Liver (tissue), 8 donors: ENCODE measurements at regions not wholly inside any gene's neighbourhood (a gene's known extent, or its start where the extent isn't known, plus 50 kb on each side); places are given as distances from the start of the nearest gene placed in this dataset.

Source experiments
- DNase-seq: peaks from one replicate; pipeline ENCODE4 v3.0.0-alpha.2; 2017; ENCODE audit warnings: low spot score
- H3K27ac ChIP-seq, 2 donors: one replicate each; pipeline ENCODE4 v1.7.0; 2013; ENCODE audit warnings: inconsistent platforms in 2 of 2, low read length in 2 of 2, control low read depth in 1 of 2, low read depth in 1 of 2, mild to moderate bottlenecking in 1 of 2
- H3K27me3 ChIP-seq, 4 donors: one replicate each; pipeline versions ENCODE4 v1.6.1 to v1.7.0; 2013; ENCODE audit warnings: low read length in 3 of 4, inconsistent platforms in 1 of 4, mild to moderate bottlenecking in 1 of 4, moderate library complexity in 1 of 4; ENCODE audit not compliant: control insufficient read depth in 4 of 4, insufficient read depth in 4 of 4
- H3K36me3 ChIP-seq, 4 donors: one replicate each; pipeline versions ENCODE4 v1.6.1 to v1.7.0; 2013; ENCODE audit warnings: low read length in 3 of 4, mild to moderate bottlenecking in 3 of 4, low read depth in 1 of 4, moderate library complexity in 1 of 4; ENCODE audit not compliant: control insufficient read depth in 4 of 4, insufficient read depth in 3 of 4
- H3K4me1 ChIP-seq, 4 donors: one replicate each; pipeline versions ENCODE4 v1.6.1 to v1.7.0; 2013; ENCODE audit warnings: low read length in 3 of 4, mild to moderate bottlenecking in 3 of 4, moderate library complexity in 1 of 4; ENCODE audit not compliant: control insufficient read depth in 4 of 4, insufficient read depth in 4 of 4
- H3K4me3 ChIP-seq, 3 donors: one replicate each; pipeline versions ENCODE4 v1.6.1 to v1.7.0; 2013; ENCODE audit warnings: low read length in 3 of 3, control low read depth in 1 of 3, low read depth in 1 of 3, mild to moderate bottlenecking in 1 of 3
- H3K9ac ChIP-seq, 2 donors: one replicate each; pipeline ENCODE4 v1.7.0; 2013; ENCODE audit warnings: low read length in 2 of 2, mild to moderate bottlenecking in 2 of 2, moderate library complexity in 2 of 2, control low read depth in 1 of 2, low read depth in 1 of 2
- H3K9me3 ChIP-seq, 4 donors: one replicate each; pipeline versions ENCODE4 v1.6.1 to v1.7.0; 2013; ENCODE audit warnings: low read length in 3 of 4; ENCODE audit not compliant: control insufficient read depth in 4 of 4
- ATF3 ChIP-seq: IDR thresholded peaks from 2 replicates; pipeline ENCODE4 v1.6.1; 2016; ENCODE audit warnings: antibody characterized with exemption
- CTCF ChIP-seq: fragments of 150-350 bp; IDR thresholded peaks from 2 replicates; pipeline ENCODE4 v1.5.1; 2017; ENCODE audit warnings: improper control_type of control experiment, low read depth, low read length; ENCODE audit not compliant: missing input control
- EGR1 ChIP-seq, 2 donors: IDR thresholded peaks; 2 replicates each; pipeline ENCODE4 v1.6.1; 2016 to 2018; ENCODE audit warnings: antibody characterized with exemption in 2 of 2, low read depth in 2 of 2
- FOXA1 ChIP-seq: IDR thresholded peaks from 2 replicates; pipeline ENCODE4 v1.6.1; 2016; ENCODE audit warnings: antibody characterized with exemption
- FOXA2 ChIP-seq: IDR thresholded peaks from 2 replicates; pipeline ENCODE4 v1.6.1; 2016; ENCODE audit warnings: antibody characterized with exemption
- GABPA ChIP-seq, 2 donors: IDR thresholded peaks in 1 of 2; conservative IDR thresholded peaks in 1 of 2; 2 replicates each; pipeline ENCODE4 v1.6.1; 2016; ENCODE audit warnings: antibody characterized with exemption in 2 of 2, mild to moderate bottlenecking in 1 of 2, moderate library complexity in 1 of 2
- HNF4A ChIP-seq, 2 donors: conservative IDR thresholded peaks; 2 replicates each; pipeline ENCODE4 v1.6.1; 2016; ENCODE audit warnings: antibody characterized with exemption in 2 of 2, mild to moderate bottlenecking in 2 of 2
- HNF4G ChIP-seq: IDR thresholded peaks from 2 replicates; pipeline ENCODE4 v1.6.1; 2016; ENCODE audit warnings: antibody characterized with exemption
- JUND ChIP-seq, 2 donors: IDR thresholded peaks; 2 replicates each; pipeline ENCODE4 v1.6.1; 2016; ENCODE audit warnings: antibody characterized with exemption in 2 of 2
- MAX ChIP-seq: IDR thresholded peaks from 2 replicates; pipeline ENCODE4 v1.6.1; 2016; ENCODE audit warnings: antibody characterized with exemption
- NR2F2 ChIP-seq: IDR thresholded peaks from 2 replicates; pipeline ENCODE4 v1.6.1; 2016; ENCODE audit warnings: antibody characterized with exemption
- RAD21 ChIP-seq, 2 donors: IDR thresholded peaks; 2 replicates each; pipeline ENCODE4 v1.6.1; 2016; ENCODE audit warnings: antibody characterized with exemption in 2 of 2, mild to moderate bottlenecking in 2 of 2
- REST ChIP-seq: IDR thresholded peaks from 2 replicates; pipeline ENCODE4 v1.6.1; 2016; ENCODE audit warnings: antibody characterized with exemption, mild to moderate bottlenecking
- RXRA ChIP-seq, 2 donors: IDR thresholded peaks; 2 replicates each; pipeline ENCODE4 v1.6.1; 2017 to 2018; ENCODE audit warnings: antibody characterized with exemption in 2 of 2, mild to moderate bottlenecking in 1 of 2
- SP1 ChIP-seq: IDR thresholded peaks from 2 replicates; pipeline ENCODE4 v1.6.1; 2018; ENCODE audit warnings: antibody characterized with exemption, mild to moderate bottlenecking
- TAF1 ChIP-seq: conservative IDR thresholded peaks from 2 replicates; pipeline ENCODE4 v1.6.1; 2016; ENCODE audit warnings: antibody characterized with exemption, mild to moderate bottlenecking
- YY1 ChIP-seq: IDR thresholded peaks from 2 replicates; pipeline ENCODE4 v1.6.1; 2016; ENCODE audit warnings: antibody characterized with exemption, mild to moderate bottlenecking
- ZBTB33 ChIP-seq: IDR thresholded peaks from 2 replicates; pipeline ENCODE4 v1.6.1; 2016; ENCODE audit warnings: antibody characterized with exemption
- WGBS: extraction: QIAGEN DNeasy Blood & Tissue Kit; methylation state at CpG from one replicate; pipeline ENCODE4 v1.1.7; 2013; 5-methylcytosine and 5-hydroxymethylcytosine counted together
- donor health status: healthy.
- donor health status: healthy.
- donor health status: healthy.
- donor health status: healthy.
- donor health status: healthy.

GRCh38 chr20:19920381-19921138 is 96.6 kb upstream of the NAA20 start:
- DNase-seq, result no peak
- no peak overlapping the region for H3K4me3 ChIP-seq
- no peak overlapping the region for H3K9ac ChIP-seq
- 66% methylated on average over 14 of the region's 14 CpGs for WGBS
- peak overlapping the region; percentile 13 to 70 for H3K27ac ChIP-seq
- H3K4me1 ChIP-seq, result peaks cover 0 to 8% (median 4%) of the 10 kb centered on the region in 4 donors
- H3K27me3 ChIP-seq, result no peaks in the 10 kb centered on the region
- TF ChIP-seq FOXA1 (no peak), RXRA (IDR thresholded peaks at IDR 0.05) (peak; percentile 92 to 95), CTCF (no peak), GABPA (IDR thresholded peaks at IDR 0.05 in 1 of 2, conservative IDR thresholded peaks at IDR 0.05 in 1 of 2) (no peak), TAF1 (no peak), NR2F2 (peak; percentile 50), REST (peak; percentile 14), ATF3 (peak; percentile 56), SP1 (peak; percentile 57), ZBTB33 (peak; percentile 52), HNF4G (peak; percentile 53), JUND (IDR thresholded peaks at IDR 0.05) (peak in 1 of 2 donors; percentile 69), YY1 (peak; percentile 50), FOXA2 (peak; percentile 44), HNF4A (conservative IDR thresholded peaks at IDR 0.05) (peak; percentile 93 to 95), EGR1 (IDR thresholded peaks at IDR 0.05; ENCODE audit: low read depth in 2 of 2) (peak in 1 of 2 donors; percentile 17), RAD21 (IDR thresholded peaks at IDR 0.05) (peak; percentile 25 to 53), MAX (peak; percentile 72)
- H3K9me3 ChIP-seq, result no peaks in the 10 kb centered on the region
- no peaks in the 10 kb centered on the region for H3K36me3 ChIP-seq
